HepG2 (cell line): ENCODE measurements at regions not wholly inside any gene's neighbourhood (a gene's known extent, or its start where the extent isn't known, plus 50 kb on each side); places are given as distances from the start of the nearest gene placed in this dataset.

Experiments
- ATAC-seq: fragments of 200-7000 bp; cut with Tn5 transposase; 3 replicates; pipeline ENCODE4 v1.9.1; 2020; ENCODE audit warnings: mild to moderate bottlenecking, moderate library complexity
- BruUV-seq: library from RNA; stranded (reverse); fragments of 400-500 nt; replicated peaks from 2 replicates; lab custom pipeline; 2021; lab: Mats Ljungman, UMichigan
- CTCF ChIA-PET: fragments of 300-600 bp; formaldehyde crosslinking; extraction: SDS; loops from one replicate; lab custom pipeline; 2021; ENCODE audit warnings: low total read pairs, inconsistent platforms, low intra/inter-chr PET ratio; lab: Yijun Ruan, JAX
- POLR2A ChIA-PET: fragments of 350-600 bp; sonication (Branson Sonifier 250); formaldehyde crosslinking; loops from one replicate; lab custom pipeline; 2020; ENCODE audit warnings: antibody characterized with exemption, inconsistent platforms; lab: Yijun Ruan, JAX
- DNase-seq: peaks from one replicate; pipeline ENCODE4 v3.0.0-alpha.2; 2015; ENCODE audit warnings: low spot score
- FAIRE-seq: peaks from 3 replicates; lab custom pipeline; 2011; peaks lifted over from hg19 to GRCh38; lab: Jason Lieb, UNC
- H2AFZ ChIP-seq: one replicate; pipeline ENCODE4 v1.6.1; 2011; ENCODE audit warnings: low read length, inconsistent platforms
- H3K27ac ChIP-seq: fragments of 300-600 bp; 3 replicates; pipeline ENCODE4 v1.8.0; 2011; ENCODE audit warnings: mixed run types, mild to moderate bottlenecking, mixed read lengths, low read length, inconsistent platforms; ENCODE audit not compliant: insufficient read depth; ENCODE audit errors: extremely low read length
- H3K27me3 ChIP-seq, 2 experiments: fragments of 200-600 bp in 1 of 2; 2 replicates in 1 of 2; 3 replicates in 1 of 2; pipeline versions ENCODE4 v1.6.0 to v1.8.0; 2011; ENCODE audit warnings: low read length in 2 of 2, mild to moderate bottlenecking in 2 of 2, moderate library complexity in 2 of 2, inconsistent platforms in 1 of 2; ENCODE audit not compliant: insufficient read depth in 2 of 2, control insufficient read depth in 1 of 2
- H3K36me3 ChIP-seq, 2 experiments: fragments of 200-600 bp in 1 of 2; replicated peaks in 1 of 2; 2 replicates in 1 of 2; 3 replicates in 1 of 2; pipeline versions ENCODE4 v1.5.1 to v1.8.0; 2011; ENCODE audit warnings: low read length in 2 of 2, inconsistent platforms in 1 of 2; ENCODE audit not compliant: insufficient read depth in 2 of 2, control insufficient read depth in 1 of 2
- H3K4me1 ChIP-seq: 2 replicates; pipeline ENCODE4 v1.5.1; 2012; ENCODE audit warnings: low read length, inconsistent platforms; ENCODE audit not compliant: insufficient read depth
- H3K4me2 ChIP-seq: 2 replicates; pipeline ENCODE4 v1.6.0; 2011; ENCODE audit warnings: low read depth, low read length, inconsistent platforms
- H3K4me3 ChIP-seq, 3 experiments: fragments of 200-600 bp in 1 of 3; sonication (generic), shearing (Covaris generic) in 1 of 3; replicated peaks in 1 of 3; 2 replicates each; pipeline ENCODE4 v1.5.1; 2011 to 2016; ENCODE audit warnings: low read length in 3 of 3, inconsistent platforms in 2 of 3, low read depth in 2 of 3, mild to moderate bottlenecking in 2 of 3, control low read depth in 1 of 3, mixed read lengths in 1 of 3; ENCODE audit not compliant: insufficient read depth in 1 of 3
- H3K79me2 ChIP-seq: one replicate; pipeline ENCODE4 v1.6.1; 2011; ENCODE audit warnings: low read length, inconsistent platforms; ENCODE audit not compliant: insufficient read depth
- H3K9ac ChIP-seq: 2 replicates; pipeline ENCODE4 v1.6.0; 2011; ENCODE audit warnings: mild to moderate bottlenecking, low read depth, low read length, inconsistent platforms; ENCODE audit not compliant: insufficient read depth
- H3K9me3 ChIP-seq: 2 replicates; pipeline ENCODE4 v1.5.1; 2012; ENCODE audit warnings: mild to moderate bottlenecking, low read length
- H4K20me1 ChIP-seq: 2 replicates; pipeline ENCODE4 v1.6.0; 2011; ENCODE audit warnings: inconsistent platforms, mild to moderate bottlenecking, low read length, moderate library complexity; ENCODE audit not compliant: insufficient read depth
- HINFP ChIP-seq: sonication (generic); formaldehyde crosslinking; IDR thresholded peaks from 2 replicates; pipeline ENCODE4 v1.4.0; 2020; ENCODE audit warnings: low read depth, mild to moderate bottlenecking, missing genetic modification reagents
- JUN ChIP-seq: sonication (generic); formaldehyde crosslinking; IDR thresholded peaks from 2 replicates; pipeline ENCODE4 v1.4.0; 2020; ENCODE audit warnings: mild to moderate bottlenecking, missing genetic modification reagents
- MLXIP ChIP-seq: sonication (generic); formaldehyde crosslinking; IDR thresholded peaks from 2 replicates; pipeline ENCODE4 v1.9.0; 2021; ENCODE audit warnings: missing genetic modification reagents, borderline replicate concordance
- ONECUT2 ChIP-seq: sonication (generic); formaldehyde crosslinking; IDR thresholded peaks from 2 replicates; pipeline ENCODE4 v1.4.0; 2020; ENCODE audit warnings: missing genetic modification reagents
- PRMT3 ChIP-seq: sonication (generic); formaldehyde crosslinking; IDR thresholded peaks from 2 replicates; pipeline ENCODE4 v1.8.1; 2022; ENCODE audit warnings: low read depth, mild to moderate bottlenecking, moderate library complexity, missing genetic modification reagents, borderline replicate concordance
- XBP1 ChIP-seq: sonication (generic); formaldehyde crosslinking; IDR thresholded peaks from 2 replicates; pipeline ENCODE4 v1.5.0; 2020; ENCODE audit warnings: missing genetic modification reagents
- ZBTB25 ChIP-seq: IDR thresholded peaks from 2 replicates; pipeline ENCODE4 v1.6.1; 2018; ENCODE audit warnings: missing genetic modification reagents
- ZFP62 ChIP-seq: sonication (generic); formaldehyde crosslinking; IDR thresholded peaks from 2 replicates; pipeline ENCODE4 v1.4.0; 2020; ENCODE audit warnings: missing genetic modification reagents
- ZKSCAN5 ChIP-seq: sonication (generic); formaldehyde crosslinking; IDR thresholded peaks from 2 replicates; pipeline ENCODE4 v1.5.1; 2020; ENCODE audit warnings: mild to moderate bottlenecking, missing genetic modification reagents
- ZNF362 ChIP-seq: sonication (generic); formaldehyde crosslinking; IDR thresholded peaks from 2 replicates; pipeline ENCODE4 v1.4.0; 2020; ENCODE audit warnings: missing genetic modification reagents, mild to moderate bottlenecking, borderline replicate concordance
- ZNF841 ChIP-seq: sonication (generic); formaldehyde crosslinking; IDR thresholded peaks from 2 replicates; pipeline ENCODE4 v1.8.1; 2023; ENCODE audit warnings: missing genetic modification reagents, borderline replicate concordance
- WGBS: methylation state at CpG from one replicate; pipeline ENCODE4 v1.1.6; 2017; ENCODE audit warnings: low lambda C conversion rate; 5-methylcytosine and 5-hydroxymethylcytosine counted together
- in situ Hi-C: cut with HindIII; loops from 2 replicates; pipeline ENCODE4 v1.10.0; 2017; ENCODE audit warnings: low pct_unique_long_range_greater_than_20kb; ENCODE audit not compliant: extremely low pct_ligation_motif_present
- intact Hi-C: fragments of 100-400 bp; cut with micrococcal nuclease; formaldehyde crosslinking; loops from one replicate; pipeline ENCODE4 v1.10.0; 2022; ENCODE audit not compliant: unreplicated experiment

- H3K4me2 ChIP-seq: no peak overlapping the region
- no peaks in the 10 kb centered on the region for H3K27me3 ChIP-seq
- POLR2A ChIA-PET: no interaction called here
- no peaks in the 10 kb centered on the region for H3K9me3 ChIP-seq
- H4K20me1 ChIP-seq: no peaks in the 10 kb centered on the region
- 0% methylated on average over 1 of the region's 1 CpG for WGBS
- no peaks in the 10 kb centered on the region for H3K36me3 ChIP-seq
- ATAC-seq: no peak
- H3K4me1 ChIP-seq: no peaks in the 10 kb centered on the region
- FAIRE-seq: no peak
- in situ Hi-C loops (no loop called here), intact Hi-C loops (no loop called here)
- CTCF ChIA-PET: no interaction called here
- no peak for DNase-seq
- no peak overlapping the region for H3K4me3 ChIP-seq
- no peak overlapping the region for H2AFZ ChIP-seq
- no TSS peak for BruUV-seq
- no peak for TF ChIP-seq PRMT3
- no peak for TF ChIP-seq ZFP62 (CRISPR knock-in tag)
- no peak for TF ChIP-seq ZBTB25
- TF ChIP-seq, all 625 proteins: peak for 0
- H3K79me2 ChIP-seq: no peaks in the 10 kb centered on the region
- H3K27ac ChIP-seq: no peak overlapping the region
- no peak overlapping the region for H3K9ac ChIP-seq
Observed at GRCh38 chr15:37291920-37292319, 191.6 kb upstream of the MEIS2 start.

- Histone ChIP-seq H2AFZ (no peak overlapping the region), H3K79me2 (no peaks in the 10 kb centered on the region), H3K4me1 (no peaks in the 10 kb centered on the region), H3K9ac (no peak overlapping the region), H3K36me3 (no peaks in the 10 kb centered on the region), H3K27me3 (no peaks in the 10 kb centered on the region), H3K9me3 (no peaks in the 10 kb centered on the region), H3K27ac (no peak overlapping the region), H3K4me2 (no peak overlapping the region), H3K4me3 (no peak overlapping the region), H4K20me1 (no peaks in the 10 kb centered on the region)
- intact Hi-C loops: no loop called here
- ChIA-PET CTCF (no interaction called here), POLR2A (no interaction called here)
- DNase-seq (no peak), ATAC-seq (no peak), FAIRE-seq (no peak)
- BruUV-seq: no TSS peak
- in situ Hi-C loops: no loop called here
- TF ChIP-seq HINFP: no peak
- no peak for TF ChIP-seq MLXIP (CRISPR knock-in tag)
- TF ChIP-seq ZNF841 (CRISPR knock-in tag): no peak
- TF ChIP-seq XBP1 (CRISPR knock-in tag): no peak
- TF ChIP-seq ONECUT2 (CRISPR knock-in tag): no peak
- TF ChIP-seq JUN (CRISPR knock-in tag): no peak
- TF ChIP-seq ZKSCAN5 (CRISPR knock-in tag): no peak
- no peak for TF ChIP-seq ZNF362
- WGBS: 0% methylated on average over 1 of the region's 1 CpG
Observed at GRCh38 chr15:37298271-37298670, 197.9 kb upstream of the MEIS2 start.
